Osteocyte (in vitro differentiated cells): ENCODE measurements at regions not wholly inside any gene's neighbourhood (a gene's known extent, or its start where the extent isn't known, plus 50 kb on each side); places are given as distances from the start of the nearest gene placed in this dataset.

Experiments
- DNase-seq: peaks from one replicate; pipeline ENCODE4 v3.0.0; 2021; ENCODE audit warnings: mixed read lengths; ENCODE audit not compliant: unreplicated experiment; ENCODE audit errors: extremely low spot score
- H3K27ac Mint-ChIP-seq: one replicate; pipeline ENCODE4 v1.8.0; 2021; ENCODE audit warnings: mild to moderate bottlenecking, mixed read lengths; ENCODE audit not compliant: unreplicated experiment
- H3K27me3 Mint-ChIP-seq: one replicate; pipeline ENCODE4 v1.8.0; 2021; ENCODE audit warnings: mixed read lengths; ENCODE audit not compliant: unreplicated experiment
- H3K36me3 Mint-ChIP-seq: one replicate; pipeline ENCODE4 v1.8.0; 2021; ENCODE audit warnings: mixed read lengths; ENCODE audit not compliant: unreplicated experiment
- H3K4me1 Mint-ChIP-seq: one replicate; pipeline ENCODE4 v1.8.0; 2021; ENCODE audit warnings: mixed read lengths; ENCODE audit not compliant: unreplicated experiment
- H3K4me3 Mint-ChIP-seq: one replicate; pipeline ENCODE4 v1.8.0; 2021; ENCODE audit warnings: mild to moderate bottlenecking, moderate library complexity, mixed read lengths; ENCODE audit not compliant: unreplicated experiment
- H3K9me3 Mint-ChIP-seq: one replicate; pipeline ENCODE4 v1.8.0; 2021; ENCODE audit warnings: mixed read lengths; ENCODE audit not compliant: unreplicated experiment
- TF ChIP-seq, protein P1 (sequence below): fragments of 200-600 bp; sonication (generic); IDR thresholded peaks from 2 replicates; pipeline ENCODE4 v1.5.0; 2021; ENCODE audit warnings: antibody characterized with exemption, mild to moderate bottlenecking, moderate library complexity

DNA sequence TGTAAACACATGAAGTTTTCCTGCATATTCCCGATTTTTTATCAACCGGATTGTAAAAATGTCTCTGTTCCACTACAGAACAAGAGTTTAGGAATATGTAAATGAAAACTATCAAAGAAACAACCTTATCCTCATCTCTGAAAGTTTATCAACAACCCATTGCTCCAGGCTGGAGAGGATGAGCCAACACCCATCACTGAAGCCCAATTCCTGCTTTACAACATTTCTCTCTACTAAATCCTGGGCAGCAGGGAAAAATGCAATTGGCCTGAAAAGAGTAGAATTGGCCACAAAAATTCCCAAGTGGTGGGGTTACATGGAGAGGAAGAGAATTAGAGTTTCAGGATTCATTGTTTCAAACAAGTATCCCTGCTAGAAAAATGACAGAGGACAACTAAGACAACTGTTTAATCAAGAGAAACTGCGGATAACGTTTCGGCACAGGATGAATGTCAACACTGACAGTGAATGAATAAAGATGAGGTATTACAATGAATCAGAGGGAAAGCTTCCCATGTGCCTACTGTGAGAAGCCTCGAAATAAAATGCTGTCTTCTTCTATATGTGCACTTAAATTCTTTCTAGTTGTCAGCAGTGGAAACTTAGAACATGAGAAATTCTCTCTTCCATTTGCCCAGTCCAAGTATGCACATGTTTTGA, 317.3 kb upstream of the ANO3 start:
- Mint-ChIP-seq H3K36me3 (no peaks in the 10 kb centered on the region), H3K9me3 (no peaks in the 10 kb centered on the region), H3K4me1 (no peaks in the 10 kb centered on the region), H3K4me3 (no peak overlapping the region), H3K27ac (no peak overlapping the region), H3K27me3 (no peaks in the 10 kb centered on the region)
- DNase-seq, result no peak
- TF ChIP-seq, protein P1, sequence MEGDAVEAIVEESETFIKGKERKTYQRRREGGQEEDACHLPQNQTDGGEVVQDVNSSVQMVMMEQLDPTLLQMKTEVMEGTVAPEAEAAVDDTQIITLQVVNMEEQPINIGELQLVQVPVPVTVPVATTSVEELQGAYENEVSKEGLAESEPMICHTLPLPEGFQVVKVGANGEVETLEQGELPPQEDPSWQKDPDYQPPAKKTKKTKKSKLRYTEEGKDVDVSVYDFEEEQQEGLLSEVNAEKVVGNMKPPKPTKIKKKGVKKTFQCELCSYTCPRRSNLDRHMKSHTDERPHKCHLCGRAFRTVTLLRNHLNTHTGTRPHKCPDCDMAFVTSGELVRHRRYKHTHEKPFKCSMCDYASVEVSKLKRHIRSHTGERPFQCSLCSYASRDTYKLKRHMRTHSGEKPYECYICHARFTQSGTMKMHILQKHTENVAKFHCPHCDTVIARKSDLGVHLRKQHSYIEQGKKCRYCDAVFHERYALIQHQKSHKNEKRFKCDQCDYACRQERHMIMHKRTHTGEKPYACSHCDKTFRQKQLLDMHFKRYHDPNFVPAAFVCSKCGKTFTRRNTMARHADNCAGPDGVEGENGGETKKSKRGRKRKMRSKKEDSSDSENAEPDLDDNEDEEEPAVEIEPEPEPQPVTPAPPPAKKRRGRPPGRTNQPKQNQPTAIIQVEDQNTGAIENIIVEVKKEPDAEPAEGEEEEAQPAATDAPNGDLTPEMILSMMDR, result no peak

DNA sequence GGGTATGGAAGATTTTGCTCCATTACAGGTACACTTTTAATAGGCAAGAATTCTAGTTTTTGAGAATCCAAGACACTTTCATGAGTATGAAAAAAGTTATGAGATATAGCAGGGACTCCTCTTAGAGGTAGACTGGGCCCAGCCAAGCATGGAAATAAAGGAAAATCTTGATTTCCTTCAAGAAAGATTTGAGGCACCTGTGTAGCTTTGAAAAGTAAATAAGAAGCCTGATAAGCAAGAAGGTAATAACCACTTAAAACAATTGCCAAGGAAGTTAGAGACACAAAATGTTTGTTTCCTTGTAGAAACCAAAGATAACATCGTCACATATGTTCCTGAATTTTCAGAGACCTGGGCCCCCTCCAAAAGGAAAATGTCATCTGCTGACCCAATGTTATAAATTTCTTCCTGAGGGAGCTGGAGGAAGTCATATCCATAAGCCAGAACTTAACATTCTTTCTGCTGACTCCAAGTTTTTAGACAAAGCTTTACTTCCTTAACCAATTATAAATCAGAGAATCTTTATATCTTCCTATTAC, 314.5 kb upstream of the ANO3 start:
- Mint-ChIP-seq H3K4me3 (no peak overlapping the region), H3K27ac (no peak overlapping the region), H3K4me1 (no peaks in the 10 kb centered on the region), H3K36me3 (no peaks in the 10 kb centered on the region), H3K9me3 (no peaks in the 10 kb centered on the region), H3K27me3 (peaks cover 3% of the 10 kb centered on the region)
- DNase-seq, result no peak
- TF ChIP-seq, protein P1, result no peak

DNA sequence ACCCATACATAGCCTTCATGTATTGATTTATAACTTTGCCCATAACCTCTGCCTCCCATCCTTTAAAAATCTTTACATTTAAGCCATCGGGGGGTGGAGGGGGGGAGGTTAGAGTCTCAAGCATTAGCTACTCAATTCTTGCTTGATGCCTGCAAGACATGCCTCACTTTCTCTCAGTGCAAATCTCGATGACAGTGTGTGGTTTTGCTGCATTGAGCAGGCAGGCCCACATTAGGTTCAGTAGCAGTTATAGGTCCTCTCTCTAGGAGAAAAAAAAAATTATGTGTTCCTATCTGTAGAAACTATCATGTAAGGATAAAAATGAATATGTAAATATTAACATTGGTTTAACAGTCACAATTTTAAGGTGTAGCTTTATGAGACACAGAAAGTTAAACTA, 314.0 kb upstream of the ANO3 start:
- no peak for DNase-seq
- no peaks in the 10 kb centered on the region for H3K36me3 Mint-ChIP-seq
- no peaks in the 10 kb centered on the region for H3K4me1 Mint-ChIP-seq
- no peak overlapping the region for H3K4me3 Mint-ChIP-seq
- peaks cover 3% of the 10 kb centered on the region for H3K27me3 Mint-ChIP-seq
- H3K9me3 Mint-ChIP-seq, result no peaks in the 10 kb centered on the region
- H3K27ac Mint-ChIP-seq, result no peak overlapping the region
- TF ChIP-seq, protein P1, result no peak

DNA sequence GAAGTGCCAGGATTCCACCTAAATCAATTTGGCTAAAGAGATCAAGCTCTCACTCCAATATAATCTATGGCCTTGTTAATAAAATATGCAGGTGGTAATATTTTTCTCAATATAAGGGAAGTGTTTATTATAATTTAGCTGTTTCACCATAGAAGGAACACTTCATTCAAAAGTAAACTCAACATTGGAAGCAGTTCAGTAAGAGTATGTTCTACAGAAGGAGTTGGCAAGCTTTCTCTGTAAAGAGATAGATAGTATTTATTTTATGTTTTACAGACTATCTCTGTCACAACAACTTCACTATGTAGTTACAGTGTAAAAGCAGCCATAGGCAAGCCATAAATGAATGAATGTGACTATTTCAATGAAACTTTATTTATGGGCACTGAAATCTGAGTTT, 313.6 kb upstream of the ANO3 start:
- no peaks in the 10 kb centered on the region for H3K36me3 Mint-ChIP-seq
- TF ChIP-seq, protein P1, result no peak
- no peak for DNase-seq
- no peak overlapping the region for H3K27ac Mint-ChIP-seq
- peaks cover 3% of the 10 kb centered on the region for H3K27me3 Mint-ChIP-seq
- no peaks in the 10 kb centered on the region for H3K9me3 Mint-ChIP-seq
- no peak overlapping the region for H3K4me3 Mint-ChIP-seq
- H3K4me1 Mint-ChIP-seq, result peaks cover 1% of the 10 kb centered on the region

DNA sequence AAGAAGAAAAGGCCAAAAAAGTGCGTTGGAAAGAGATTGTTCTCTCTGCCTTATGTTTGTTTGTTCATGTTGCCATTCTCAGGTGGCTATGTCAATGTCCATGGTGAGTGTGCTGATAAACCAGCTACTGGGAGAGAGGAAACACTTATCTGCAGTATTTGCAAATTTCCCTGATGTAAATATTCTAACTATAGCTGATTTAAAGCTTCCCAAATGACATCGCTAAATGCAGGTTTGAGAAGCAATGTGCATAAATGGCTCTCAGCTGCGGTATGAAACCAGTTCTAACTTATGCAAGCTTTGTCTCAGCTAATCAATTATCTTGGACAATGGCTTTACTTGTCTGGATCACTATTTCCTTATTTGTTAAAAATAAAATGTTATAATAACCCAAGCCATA, 312.5 kb upstream of the ANO3 start:
- H3K9me3 Mint-ChIP-seq, result no peaks in the 10 kb centered on the region

More for the DNA sequence above, 312.5 kb upstream of the ANO3 start:
- TF ChIP-seq, protein P1, result no peak
- no peak for DNase-seq
- H3K27ac Mint-ChIP-seq, result no peak overlapping the region
- no peaks in the 10 kb centered on the region for H3K36me3 Mint-ChIP-seq
- H3K4me3 Mint-ChIP-seq, result no peak overlapping the region
- peaks cover 2% of the 10 kb centered on the region for H3K4me1 Mint-ChIP-seq
- H3K27me3 Mint-ChIP-seq, result peaks cover 3% of the 10 kb centered on the region
